Fibroblast of the conjunctiva (primary cell): ENCODE measurements at regions not wholly inside any gene's neighbourhood (a gene's known extent, or its start where the extent isn't known, plus 50 kb on each side); places are given as distances from the start of the nearest gene placed in this dataset.
"Not testable (repeated sequence)": the region's sequence is repeated elsewhere in the genome, so short reads cannot be mapped to it uniquely, and the experiment has no call there.

ENCODE experiments used
- DNase-seq: peaks from one replicate; pipeline ENCODE4 v3.0.0-alpha.2; 2010; ENCODE audit warnings: low read depth

- no peak for DNase-seq
Measured at GRCh38 chr1:60886793-60887331, 195.5 kb upstream of the NFIA start.

GRCh38 chr1:60886090-60886489, 196.3 kb upstream of the NFIA start:
- no peak for DNase-seq

GRCh38 chr1:60880202-60880601, 202.2 kb upstream of the NFIA start:
- DNase-seq, result no peak

GRCh38 chr1:60878323-60878722, 204.0 kb upstream of the NFIA start:
- DNase-seq, result no peak

- no peak for DNase-seq
Measured at GRCh38 chr1:60877376-60877775, 205.0 kb upstream of the NFIA start.

GRCh38 chr1:60876952-60877351, 205.4 kb upstream of the NFIA start:
- no peak for DNase-seq

- no peak for DNase-seq
Measured at GRCh38 chr1:60875138-60875537, 207.2 kb upstream of the NFIA start.

- DNase-seq, result peak; percentile 30
Measured at GRCh38 chr1:60874718-60875117, 207.6 kb upstream of the NFIA start.

- not testable (repeated sequence) for DNase-seq
Measured at GRCh38 chr1:60873396-60873795, 209.0 kb upstream of the NFIA start.

GRCh38 chr1:60872426-60873054, 209.8 kb upstream of the NFIA start:
- no peak for DNase-seq

- DNase-seq, result no peak
Measured at GRCh38 chr1:60870269-60870865, 212.0 kb upstream of the NFIA start.

GRCh38 chr1:60868901-60869663, 213.3 kb upstream of the NFIA start:
- DNase-seq, result no peak

- no peak for DNase-seq
Measured at GRCh38 chr1:60867782-60868181, 214.6 kb upstream of the NFIA start.

GRCh38 chr1:60866917-60867531, 215.3 kb upstream of the NFIA start:
- DNase-seq, result no peak

- DNase-seq, result no peak
Measured at GRCh38 chr1:60866226-60866900, 216.0 kb upstream of the NFIA start.

- DNase-seq, result no peak
Measured at GRCh38 chr1:60865166-60865565, 217.2 kb upstream of the NFIA start.

- DNase-seq, result no peak
Measured at GRCh38 chr1:60864722-60865121, 217.6 kb upstream of the NFIA start.

- DNase-seq, result no peak
Measured at GRCh38 chr1:60863131-60863530, 219.2 kb upstream of the NFIA start.

- DNase-seq, result no peak
Measured at GRCh38 chr1:60861961-60862567, 220.3 kb upstream of the NFIA start.

- DNase-seq, result no peak
Measured at GRCh38 chr1:60859111-60859510, 223.2 kb upstream of the NFIA start.

GRCh38 chr1:60857851-60858250, 224.5 kb upstream of the NFIA start:
- DNase-seq, result no peak

GRCh38 chr1:60850084-60850483, 232.3 kb upstream of the NFIA start:
- DNase-seq, result no peak
